WTC11 (cell line): ENCODE measurements at regions not wholly inside any gene's neighbourhood (a gene's known extent, or its start where the extent isn't known, plus 50 kb on each side); places are given as distances from the start of the nearest gene placed in this dataset.
A peak's percentile ranks its signal among the peaks of the same experiment; 100 is the strongest.

Experiments used
- ATAC-seq: fragments of 200-7000 bp; cut with Tn5 transposase; 2 replicates; pipeline ENCODE4 v1.10.0; 2021; ENCODE audit warnings: mild to moderate bottlenecking, moderate library complexity
- CTCF ChIA-PET: fragments of 300-600 bp; sonication (Branson Sonifier 250); formaldehyde crosslinking; loops from one replicate; lab custom pipeline; 2021; ENCODE audit warnings: antibody characterized with exemption; lab: Charles Lee
- POLR2A ChIA-PET: fragments of 350-600 bp; sonication (Branson Sonifier 250); formaldehyde crosslinking; loops from one replicate; lab custom pipeline; 2021; ENCODE audit warnings: antibody characterized with exemption; lab: Charles Lee
- DNase-seq: peaks from one replicate; pipeline ENCODE4 v3.0.0; 2021; ENCODE audit warnings: low spot score
- H3K27ac Mint-ChIP-seq: 2 replicates; pipeline ENCODE4 v1.8.0; 2021; ENCODE audit warnings: mixed read lengths
- H3K27me3 Mint-ChIP-seq: 2 replicates; pipeline ENCODE4 v1.8.0; 2021; ENCODE audit warnings: low read depth, mild to moderate bottlenecking, moderate library complexity, mixed read lengths
- H3K36me3 Mint-ChIP-seq: 2 replicates; pipeline ENCODE4 v1.8.0; 2021; ENCODE audit warnings: mixed read lengths
- H3K4me1 Mint-ChIP-seq: 2 replicates; pipeline ENCODE4 v1.8.0; 2022; ENCODE audit warnings: mixed read lengths
- H3K4me3 Mint-ChIP-seq: 2 replicates; pipeline ENCODE4 v1.8.0; 2021; ENCODE audit warnings: mild to moderate bottlenecking, moderate library complexity, mixed read lengths
- H3K9me3 Mint-ChIP-seq: 2 replicates; pipeline ENCODE4 v1.8.0; 2021; ENCODE audit warnings: mixed read lengths
- ETV6 ChIP-seq: sonication (generic); formaldehyde crosslinking; IDR thresholded peaks from 2 replicates; pipeline ENCODE4 v1.8.1; 2022; ENCODE audit warnings: mild to moderate bottlenecking, missing genetic modification reagents
- JAZF1 ChIP-seq: fragments of 250-450 bp; sonication (Bioruptor Pico); IDR thresholded peaks from 2 replicates; pipeline ENCODE4 v1.9.0; 2021; ENCODE audit warnings: moderate library complexity, mild to moderate bottlenecking, inconsistent platforms
- KAT7 ChIP-seq: sonication (generic); formaldehyde crosslinking; IDR thresholded peaks from 2 replicates; pipeline ENCODE4 v1.8.1; 2023; ENCODE audit warnings: missing genetic modification reagents, mild to moderate bottlenecking, borderline replicate concordance
- NFYB ChIP-seq: sonication (generic); formaldehyde crosslinking; conservative IDR thresholded peaks from 2 replicates; pipeline ENCODE4 v1.8.0; 2022; ENCODE audit warnings: low read depth, missing genetic modification reagents
- NR1H2 ChIP-seq: sonication (generic); formaldehyde crosslinking; IDR thresholded peaks from 2 replicates; pipeline ENCODE4 v1.9.0; 2021; ENCODE audit warnings: mild to moderate bottlenecking, moderate library complexity, missing genetic modification reagents
- PRRX2 ChIP-seq: fragments of 250-450 bp; sonication (Bioruptor Pico); IDR thresholded peaks from 2 replicates; pipeline ENCODE4 v1.8.0; 2021; ENCODE audit warnings: mild to moderate bottlenecking
- SP1 ChIP-seq: sonication (generic); formaldehyde crosslinking; conservative IDR thresholded peaks from 2 replicates; pipeline ENCODE4 v1.8.1; 2022; ENCODE audit warnings: missing genetic modification reagents
- ZNF671 ChIP-seq: fragments of 250-450 bp; sonication (Bioruptor Pico); IDR thresholded peaks from 2 replicates; pipeline ENCODE4 v1.8.0; 2021; ENCODE audit warnings: mild to moderate bottlenecking
- TF ChIP-seq, protein P1 (sequence below): fragments of 250-450 bp; sonication (Bioruptor Pico); IDR thresholded peaks from 2 replicates; pipeline ENCODE4 v1.9.0; 2021; ENCODE audit warnings: mild to moderate bottlenecking, borderline replicate concordance
- TF ChIP-seq, protein P2 (sequence below): sonication (generic); formaldehyde crosslinking; IDR thresholded peaks from 2 replicates; pipeline ENCODE4 v1.8.0; 2022; ENCODE audit warnings: mild to moderate bottlenecking, missing genetic modification reagents
- TF ChIP-seq, protein P3 (sequence below): sonication (generic); formaldehyde crosslinking; IDR thresholded peaks from 2 replicates; pipeline ENCODE4 v1.8.0; 2023; ENCODE audit warnings: mild to moderate bottlenecking, missing genetic modification reagents
- TF ChIP-seq, protein P4 (sequence below): sonication (generic); formaldehyde crosslinking; IDR thresholded peaks from 2 replicates; pipeline ENCODE4 v1.8.1; 2023; ENCODE audit warnings: mild to moderate bottlenecking, missing genetic modification reagents, moderate library complexity
- TF ChIP-seq, protein P5 (sequence below): sonication (generic); formaldehyde crosslinking; IDR thresholded peaks from 2 replicates; pipeline ENCODE4 v1.8.0; 2022; ENCODE audit warnings: mild to moderate bottlenecking, missing genetic modification reagents
- TF ChIP-seq, protein P6 (sequence below): sonication (generic); formaldehyde crosslinking; IDR thresholded peaks from 2 replicates; pipeline ENCODE4 v1.8.1; 2022; ENCODE audit warnings: mild to moderate bottlenecking, missing genetic modification reagents, moderate library complexity, borderline replicate concordance

DNA sequence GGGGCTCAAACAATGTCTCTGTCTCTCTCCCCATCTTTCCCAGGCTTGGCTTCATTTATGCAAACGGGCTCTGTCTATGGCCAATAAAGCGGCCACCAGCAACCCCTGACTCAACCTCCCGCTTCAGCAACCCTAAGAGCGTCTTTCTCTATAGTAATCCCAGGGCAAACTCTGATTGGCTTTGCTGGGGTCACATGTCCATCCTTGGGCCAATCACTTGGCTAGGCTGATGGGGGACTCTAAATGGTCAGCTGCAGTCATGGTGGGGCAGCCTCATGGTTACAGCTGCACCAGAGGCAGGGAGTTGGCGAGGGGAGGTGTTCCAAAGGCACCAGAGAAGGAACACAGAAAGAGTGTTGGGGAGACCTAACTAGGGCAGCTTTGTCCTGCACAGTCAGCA is 68.5 kb upstream of the BLCAP start:
- Mint-ChIP-seq H3K4me3 (no peak overlapping the region), H3K4me1 (peaks cover 15% of the 10 kb centered on the region), H3K27ac (no peak overlapping the region), H3K9me3 (peaks cover 7% of the 10 kb centered on the region; the same call in 1 of the 2 replicates), H3K36me3 (no peaks in the 10 kb centered on the region), H3K27me3 (no peaks in the 10 kb centered on the region; the same call in 1 of the 2 replicates)
- TF ChIP-seq PRRX2 (CRISPR knock-in tag) (no peak), SP1 (CRISPR knock-in tag) (no peak), NFYB (CRISPR knock-in tag) (0 out of 2 replicates have a peak, but pooled peaks have one; percentile 29), JAZF1 (CRISPR knock-in tag) (no peak), ETV6 (CRISPR knock-in tag) (no peak), ZNF671 (CRISPR knock-in tag) (no peak), NR1H2 (CRISPR knock-in tag) (no peak), KAT7 (CRISPR knock-in tag) (no peak)
- TF ChIP-seq, protein P1, sequence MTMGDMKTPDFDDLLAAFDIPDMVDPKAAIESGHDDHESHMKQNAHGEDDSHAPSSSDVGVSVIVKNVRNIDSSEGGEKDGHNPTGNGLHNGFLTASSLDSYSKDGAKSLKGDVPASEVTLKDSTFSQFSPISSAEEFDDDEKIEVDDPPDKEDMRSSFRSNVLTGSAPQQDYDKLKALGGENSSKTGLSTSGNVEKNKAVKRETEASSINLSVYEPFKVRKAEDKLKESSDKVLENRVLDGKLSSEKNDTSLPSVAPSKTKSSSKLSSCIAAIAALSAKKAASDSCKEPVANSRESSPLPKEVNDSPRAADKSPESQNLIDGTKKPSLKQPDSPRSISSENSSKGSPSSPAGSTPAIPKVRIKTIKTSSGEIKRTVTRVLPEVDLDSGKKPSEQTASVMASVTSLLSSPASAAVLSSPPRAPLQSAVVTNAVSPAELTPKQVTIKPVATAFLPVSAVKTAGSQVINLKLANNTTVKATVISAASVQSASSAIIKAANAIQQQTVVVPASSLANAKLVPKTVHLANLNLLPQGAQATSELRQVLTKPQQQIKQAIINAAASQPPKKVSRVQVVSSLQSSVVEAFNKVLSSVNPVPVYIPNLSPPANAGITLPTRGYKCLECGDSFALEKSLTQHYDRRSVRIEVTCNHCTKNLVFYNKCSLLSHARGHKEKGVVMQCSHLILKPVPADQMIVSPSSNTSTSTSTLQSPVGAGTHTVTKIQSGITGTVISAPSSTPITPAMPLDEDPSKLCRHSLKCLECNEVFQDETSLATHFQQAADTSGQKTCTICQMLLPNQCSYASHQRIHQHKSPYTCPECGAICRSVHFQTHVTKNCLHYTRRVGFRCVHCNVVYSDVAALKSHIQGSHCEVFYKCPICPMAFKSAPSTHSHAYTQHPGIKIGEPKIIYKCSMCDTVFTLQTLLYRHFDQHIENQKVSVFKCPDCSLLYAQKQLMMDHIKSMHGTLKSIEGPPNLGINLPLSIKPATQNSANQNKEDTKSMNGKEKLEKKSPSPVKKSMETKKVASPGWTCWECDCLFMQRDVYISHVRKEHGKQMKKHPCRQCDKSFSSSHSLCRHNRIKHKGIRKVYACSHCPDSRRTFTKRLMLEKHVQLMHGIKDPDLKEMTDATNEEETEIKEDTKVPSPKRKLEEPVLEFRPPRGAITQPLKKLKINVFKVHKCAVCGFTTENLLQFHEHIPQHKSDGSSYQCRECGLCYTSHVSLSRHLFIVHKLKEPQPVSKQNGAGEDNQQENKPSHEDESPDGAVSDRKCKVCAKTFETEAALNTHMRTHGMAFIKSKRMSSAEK (CRISPR knock-in tag): no peak
- TF ChIP-seq, protein P2, sequence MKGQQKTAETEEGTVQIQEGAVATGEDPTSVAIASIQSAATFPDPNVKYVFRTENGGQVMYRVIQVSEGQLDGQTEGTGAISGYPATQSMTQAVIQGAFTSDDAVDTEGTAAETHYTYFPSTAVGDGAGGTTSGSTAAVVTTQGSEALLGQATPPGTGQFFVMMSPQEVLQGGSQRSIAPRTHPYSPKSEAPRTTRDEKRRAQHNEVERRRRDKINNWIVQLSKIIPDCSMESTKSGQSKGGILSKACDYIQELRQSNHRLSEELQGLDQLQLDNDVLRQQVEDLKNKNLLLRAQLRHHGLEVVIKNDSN (CRISPR knock-in tag): peak; percentile 47; the same call in 1 of the 2 replicates
- TF ChIP-seq, protein P3, sequence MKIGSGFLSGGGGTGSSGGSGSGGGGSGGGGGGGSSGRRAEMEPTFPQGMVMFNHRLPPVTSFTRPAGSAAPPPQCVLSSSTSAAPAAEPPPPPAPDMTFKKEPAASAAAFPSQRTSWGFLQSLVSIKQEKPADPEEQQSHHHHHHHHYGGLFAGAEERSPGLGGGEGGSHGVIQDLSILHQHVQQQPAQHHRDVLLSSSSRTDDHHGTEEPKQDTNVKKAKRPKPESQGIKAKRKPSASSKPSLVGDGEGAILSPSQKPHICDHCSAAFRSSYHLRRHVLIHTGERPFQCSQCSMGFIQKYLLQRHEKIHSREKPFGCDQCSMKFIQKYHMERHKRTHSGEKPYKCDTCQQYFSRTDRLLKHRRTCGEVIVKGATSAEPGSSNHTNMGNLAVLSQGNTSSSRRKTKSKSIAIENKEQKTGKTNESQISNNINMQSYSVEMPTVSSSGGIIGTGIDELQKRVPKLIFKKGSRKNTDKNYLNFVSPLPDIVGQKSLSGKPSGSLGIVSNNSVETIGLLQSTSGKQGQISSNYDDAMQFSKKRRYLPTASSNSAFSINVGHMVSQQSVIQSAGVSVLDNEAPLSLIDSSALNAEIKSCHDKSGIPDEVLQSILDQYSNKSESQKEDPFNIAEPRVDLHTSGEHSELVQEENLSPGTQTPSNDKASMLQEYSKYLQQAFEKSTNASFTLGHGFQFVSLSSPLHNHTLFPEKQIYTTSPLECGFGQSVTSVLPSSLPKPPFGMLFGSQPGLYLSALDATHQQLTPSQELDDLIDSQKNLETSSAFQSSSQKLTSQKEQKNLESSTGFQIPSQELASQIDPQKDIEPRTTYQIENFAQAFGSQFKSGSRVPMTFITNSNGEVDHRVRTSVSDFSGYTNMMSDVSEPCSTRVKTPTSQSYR (CRISPR knock-in tag): no peak
- TF ChIP-seq, protein P4, sequence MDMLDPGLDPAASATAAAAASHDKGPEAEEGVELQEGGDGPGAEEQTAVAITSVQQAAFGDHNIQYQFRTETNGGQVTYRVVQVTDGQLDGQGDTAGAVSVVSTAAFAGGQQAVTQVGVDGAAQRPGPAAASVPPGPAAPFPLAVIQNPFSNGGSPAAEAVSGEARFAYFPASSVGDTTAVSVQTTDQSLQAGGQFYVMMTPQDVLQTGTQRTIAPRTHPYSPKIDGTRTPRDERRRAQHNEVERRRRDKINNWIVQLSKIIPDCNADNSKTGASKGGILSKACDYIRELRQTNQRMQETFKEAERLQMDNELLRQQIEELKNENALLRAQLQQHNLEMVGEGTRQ (CRISPR knock-in tag): peak; percentile 70
- TF ChIP-seq, protein P5, sequence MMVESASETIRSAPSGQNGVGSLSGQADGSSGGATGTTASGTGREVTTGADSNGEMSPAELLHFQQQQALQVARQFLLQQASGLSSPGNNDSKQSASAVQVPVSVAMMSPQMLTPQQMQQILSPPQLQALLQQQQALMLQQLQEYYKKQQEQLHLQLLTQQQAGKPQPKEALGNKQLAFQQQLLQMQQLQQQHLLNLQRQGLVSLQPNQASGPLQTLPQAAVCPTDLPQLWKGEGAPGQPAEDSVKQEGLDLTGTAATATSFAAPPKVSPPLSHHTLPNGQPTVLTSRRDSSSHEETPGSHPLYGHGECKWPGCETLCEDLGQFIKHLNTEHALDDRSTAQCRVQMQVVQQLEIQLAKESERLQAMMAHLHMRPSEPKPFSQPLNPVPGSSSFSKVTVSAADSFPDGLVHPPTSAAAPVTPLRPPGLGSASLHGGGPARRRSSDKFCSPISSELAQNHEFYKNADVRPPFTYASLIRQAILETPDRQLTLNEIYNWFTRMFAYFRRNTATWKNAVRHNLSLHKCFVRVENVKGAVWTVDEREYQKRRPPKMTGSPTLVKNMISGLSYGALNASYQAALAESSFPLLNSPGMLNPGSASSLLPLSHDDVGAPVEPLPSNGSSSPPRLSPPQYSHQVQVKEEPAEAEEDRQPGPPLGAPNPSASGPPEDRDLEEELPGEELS (CRISPR knock-in tag): no peak
- TF ChIP-seq, protein P6, sequence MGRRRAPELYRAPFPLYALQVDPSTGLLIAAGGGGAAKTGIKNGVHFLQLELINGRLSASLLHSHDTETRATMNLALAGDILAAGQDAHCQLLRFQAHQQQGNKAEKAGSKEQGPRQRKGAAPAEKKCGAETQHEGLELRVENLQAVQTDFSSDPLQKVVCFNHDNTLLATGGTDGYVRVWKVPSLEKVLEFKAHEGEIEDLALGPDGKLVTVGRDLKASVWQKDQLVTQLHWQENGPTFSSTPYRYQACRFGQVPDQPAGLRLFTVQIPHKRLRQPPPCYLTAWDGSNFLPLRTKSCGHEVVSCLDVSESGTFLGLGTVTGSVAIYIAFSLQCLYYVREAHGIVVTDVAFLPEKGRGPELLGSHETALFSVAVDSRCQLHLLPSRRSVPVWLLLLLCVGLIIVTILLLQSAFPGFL (CRISPR knock-in tag): no peak
- ATAC-seq: no peak
- CTCF ChIA-PET: interaction anchor here (1.2 to 4.3 kb wide), 3 partner anchors 23 to 404 kb away, joined by 3 to 22 read pairs (median 4); no protein-coding TSS in a partner anchor
- POLR2A ChIA-PET: no interaction called here
- DNase-seq: no peak
